GM21737 (cell line): ENCODE measurements at regions not wholly inside any gene's neighbourhood (a gene's known extent, or its start where the extent isn't known, plus 50 kb on each side); places are given as distances from the start of the nearest gene placed in this dataset.
"Not testable (repeated sequence)": the region's sequence is repeated elsewhere in the genome, so short reads cannot be mapped to it uniquely, and the experiment has no call there.

Experiments
- ATAC-seq: cut with Tn5 transposase; IDR thresholded peaks from one replicate; pipeline ENCODE4 v1.9.1; 2021; ENCODE audit warnings: mild to moderate bottlenecking, moderate library complexity; ENCODE audit not compliant: unreplicated experiment

GRCh38 chr2:128413718-128414341 is 95.2 kb upstream of the HS6ST1 start:
- no peak for ATAC-seq

DNA sequence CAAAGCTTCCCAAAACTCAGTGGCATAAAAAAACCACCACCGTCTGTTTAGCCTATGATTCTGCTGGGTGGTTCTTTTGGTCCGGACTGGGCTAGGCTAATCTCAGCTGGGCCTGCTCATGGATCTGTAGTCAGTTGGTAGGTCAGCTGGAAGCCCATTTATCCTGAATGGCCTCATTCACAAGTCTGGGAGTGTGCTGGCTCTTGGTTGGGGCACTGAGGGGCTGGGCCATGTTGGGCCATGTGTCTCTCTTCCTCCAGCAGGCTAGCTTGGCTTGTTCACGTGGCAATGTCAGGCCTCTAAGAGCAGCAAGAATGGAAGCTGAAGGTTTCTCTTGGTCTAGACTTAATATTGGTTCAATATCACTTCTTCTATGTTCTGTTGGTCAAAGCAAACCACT is 95.7 kb upstream of the HS6ST1 start:
- no peak for ATAC-seq

- no peak for ATAC-seq
Observed at GRCh38 chr2:128414946-128415778, 96.5 kb upstream of the HS6ST1 start.

DNA sequence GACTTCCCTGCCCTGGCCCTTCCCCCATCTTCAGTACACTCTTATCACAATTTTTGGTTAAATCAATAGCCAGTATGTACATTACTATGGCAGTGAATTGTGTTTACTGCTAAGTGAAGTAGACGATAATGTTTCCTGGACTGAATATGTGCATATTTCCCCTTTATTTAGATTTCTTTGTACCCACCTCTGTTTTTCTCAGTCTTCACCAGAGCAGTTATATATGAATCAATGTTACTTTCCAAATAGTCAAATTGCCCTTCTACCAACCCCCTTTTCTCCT is 97.1 kb upstream of the HS6ST1 start:
- no peak for ATAC-seq

- no peak for ATAC-seq
Observed at GRCh38 chr2:128416109-128416785, 97.6 kb upstream of the HS6ST1 start.

DNA sequence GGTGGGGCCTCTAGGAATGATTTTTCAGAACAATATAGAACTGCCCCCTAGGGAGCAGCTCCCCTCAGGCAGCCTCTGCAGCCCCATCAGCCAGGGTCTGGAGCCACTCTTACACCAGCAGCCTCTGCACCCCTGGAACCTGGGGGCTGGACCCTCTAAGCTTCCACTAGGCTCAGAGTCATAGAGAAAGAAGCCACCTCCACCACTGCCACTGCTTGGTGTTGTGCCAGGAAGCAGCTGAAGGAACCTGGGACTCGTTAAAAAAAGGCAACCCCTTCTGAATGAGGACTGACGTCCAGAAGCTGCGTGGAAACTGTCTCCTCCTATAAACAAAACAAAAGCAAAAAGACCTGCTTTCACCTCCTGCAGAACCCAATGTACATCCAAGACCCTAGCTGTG is 98.1 kb upstream of the HS6ST1 start:
- no peak for ATAC-seq

DNA sequence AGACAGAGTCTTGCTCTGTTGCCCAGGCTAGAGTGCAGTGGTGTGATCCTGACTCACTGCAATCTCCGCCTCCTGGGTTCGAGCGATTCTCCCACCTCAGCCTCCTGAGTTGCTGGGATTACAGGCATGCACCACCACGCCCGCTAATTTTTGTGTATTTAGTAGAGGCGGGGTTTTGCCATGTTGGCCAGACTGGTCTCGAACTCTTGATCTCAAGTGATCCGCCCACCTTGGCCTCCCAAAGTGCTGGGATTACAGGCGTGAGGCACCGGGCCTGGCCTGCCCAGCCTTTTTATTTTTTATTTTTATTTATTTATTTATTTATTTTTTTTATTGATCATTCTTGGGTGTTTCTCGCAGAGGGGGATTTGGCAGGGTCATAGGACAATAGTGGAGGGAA is 98.6 kb upstream of the HS6ST1 start:
- ATAC-seq, result not testable (repeated sequence)

DNA sequence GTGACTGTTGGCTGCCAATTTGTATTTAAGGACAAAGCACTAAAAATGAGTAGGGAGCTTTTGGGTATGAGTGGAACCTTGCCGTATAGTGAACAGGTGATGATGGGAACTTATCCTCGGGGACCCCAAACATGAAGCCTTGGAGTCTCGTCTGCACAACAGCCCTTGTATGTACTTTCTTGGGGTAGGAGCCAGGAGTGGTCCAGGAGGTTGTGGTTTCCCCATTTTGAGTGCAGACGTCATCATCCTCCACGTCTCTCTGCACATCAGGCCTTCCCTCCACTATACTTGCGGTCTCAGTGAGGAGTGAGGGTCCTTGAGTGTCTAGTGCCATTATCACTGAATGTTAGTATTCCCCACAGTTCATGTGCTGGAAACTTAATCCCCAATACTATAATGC is 101.5 kb upstream of the HS6ST1 start:
- no peak for ATAC-seq

DNA sequence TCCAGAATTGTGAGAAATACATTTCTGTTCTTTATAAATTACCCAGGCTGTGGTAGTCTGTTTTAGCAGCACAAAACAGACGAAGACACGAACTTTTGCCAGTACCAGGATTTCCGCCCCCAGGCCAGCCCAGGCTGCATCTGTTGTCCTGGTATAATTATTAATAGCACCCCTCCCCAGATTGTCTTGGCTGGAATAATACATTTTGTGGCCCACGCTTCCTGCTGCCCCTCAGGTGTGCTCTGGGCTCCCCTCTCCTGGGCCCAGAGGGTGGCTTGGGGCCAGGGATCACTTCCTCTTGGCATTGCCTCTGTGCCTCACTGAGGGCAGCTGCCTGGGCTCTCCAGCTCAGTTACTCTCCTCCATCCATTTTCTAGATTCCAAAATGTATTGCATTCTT is 102.1 kb upstream of the HS6ST1 start:
- ATAC-seq, result no peak

- no peak for ATAC-seq
Observed at GRCh38 chr2:128421286-128421685, 102.6 kb upstream of the HS6ST1 start.

DNA sequence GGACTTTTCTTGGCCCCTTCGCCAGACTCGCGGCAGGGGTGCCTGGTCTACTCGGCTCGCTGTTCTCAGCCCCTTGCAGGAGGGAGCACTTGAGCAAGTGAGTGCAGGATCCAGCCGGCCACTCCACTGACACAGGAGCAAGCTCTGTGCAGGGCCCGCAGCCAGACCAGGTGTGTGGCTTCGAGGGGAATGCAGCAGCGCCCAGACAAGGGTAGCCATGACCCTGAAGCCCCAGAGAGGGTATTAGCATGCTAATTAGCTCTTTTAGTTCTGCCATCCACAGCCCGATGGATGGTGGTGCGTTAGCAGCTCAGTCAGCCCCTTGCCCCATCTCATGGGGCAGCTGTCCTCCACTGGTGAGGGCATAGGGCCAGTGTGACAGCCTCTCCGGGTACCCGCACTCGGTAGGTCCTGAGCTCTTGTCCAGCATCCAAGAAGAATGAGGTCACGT is 103.2 kb upstream of the HS6ST1 start:
- no peak for ATAC-seq

GRCh38 chr2:128422571-128422970 is 103.9 kb upstream of the HS6ST1 start:
- ATAC-seq, result no peak

DNA sequence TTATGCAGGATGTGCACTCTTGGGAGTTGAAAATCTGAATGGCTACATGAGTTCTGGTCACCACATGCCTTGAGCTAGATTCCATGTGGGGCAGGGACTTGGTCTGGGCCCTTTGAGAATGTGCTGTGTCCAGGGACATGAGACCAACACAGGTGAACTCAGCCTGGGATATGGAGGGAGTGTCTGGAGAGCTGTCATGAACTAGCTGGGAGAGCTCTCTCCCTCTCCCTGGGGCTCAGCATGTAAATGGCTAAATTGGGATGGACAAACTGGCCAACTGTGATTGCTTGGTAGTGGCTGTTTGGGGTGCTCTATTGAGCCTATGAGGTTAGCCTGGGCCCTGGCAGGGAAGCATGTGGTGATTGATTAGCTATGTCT is 105.1 kb upstream of the HS6ST1 start:
- ATAC-seq, result no peak

GRCh38 chr2:128424406-128425171 is 105.9 kb upstream of the HS6ST1 start:
- no peak for ATAC-seq

DNA sequence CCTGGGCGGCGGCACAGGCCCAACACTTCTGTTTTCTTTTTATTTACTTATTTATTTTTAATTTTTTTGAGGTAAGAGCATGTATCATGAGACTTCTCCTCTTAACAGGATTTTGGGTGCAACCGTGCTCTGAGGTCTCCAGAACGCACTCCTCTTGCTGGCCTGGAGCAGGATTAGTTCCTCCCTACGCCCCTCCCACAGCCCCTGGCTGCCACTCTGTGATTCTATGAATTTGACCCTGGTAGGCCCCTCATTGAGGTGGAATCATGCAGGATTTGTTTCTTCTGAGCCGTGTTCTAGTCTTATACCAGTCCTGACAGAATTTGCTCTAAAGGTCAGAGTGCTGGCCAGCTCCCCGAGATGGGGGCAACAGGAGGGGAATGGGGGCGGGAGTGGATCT is 106.5 kb upstream of the HS6ST1 start:
- no peak for ATAC-seq

GRCh38 chr2:128425731-128426620 is 107.3 kb upstream of the HS6ST1 start:
- ATAC-seq, result no peak

- no peak for ATAC-seq
Observed at GRCh38 chr2:128427413-128427755, 108.7 kb upstream of the HS6ST1 start.

- no peak for ATAC-seq
Observed at GRCh38 chr2:128428415-128428814, 109.7 kb upstream of the HS6ST1 start.

DNA sequence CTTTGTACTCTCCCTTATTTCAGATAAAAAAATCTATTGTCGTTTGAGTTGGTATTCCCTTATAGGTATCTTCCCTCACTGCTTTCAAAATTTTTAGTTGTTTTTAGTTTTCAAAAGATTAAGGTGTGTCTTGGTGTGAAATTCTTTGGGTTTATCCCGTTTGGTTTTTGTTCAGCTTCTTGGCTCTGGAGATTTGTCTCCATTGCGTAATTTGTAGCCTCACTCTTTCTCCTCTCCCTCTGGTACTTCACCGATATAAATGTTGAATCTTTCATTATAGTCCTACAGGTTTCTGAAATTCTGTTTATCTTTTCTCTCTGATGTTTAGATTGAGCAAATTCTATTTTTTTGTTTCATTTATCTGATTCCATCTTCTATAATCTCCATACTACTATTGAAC is 113.8 kb upstream of the HS6ST1 start:
- ATAC-seq, result no peak

GRCh38 chr2:128433911-128434550 is 115.4 kb upstream of the HS6ST1 start:
- no peak for ATAC-seq
